Transverse colon (tissue), 4 donors: ENCODE measurements at regions not wholly inside any gene's neighbourhood (a gene's known extent, or its start where the extent isn't known, plus 50 kb on each side); places are given as distances from the start of the nearest gene placed in this dataset.

Experiments used
- DNase-seq: peaks from one replicate; pipeline ENCODE4 v3.0.0-alpha.2; 2019
- H3K27ac ChIP-seq, 4 donors: fragments of 200-600 bp; sonication (generic); 2 replicates each; pipeline ENCODE4 v1.5.1; 2016 to 2018; ENCODE audit warnings: inconsistent platforms in 4 of 4
- H3K27me3 ChIP-seq: fragments of 200-600 bp; sonication (generic); 2 replicates; pipeline ENCODE4 v1.5.1; 2017; ENCODE audit warnings: inconsistent platforms
- H3K36me3 ChIP-seq, 4 donors: fragments of 200-600 bp; sonication (generic); 2 replicates each; pipeline ENCODE4 v1.5.1; 2017 to 2019; ENCODE audit warnings: inconsistent platforms in 4 of 4
- H3K4me1 ChIP-seq, 4 donors: fragments of 200-600 bp; sonication (generic); 2 replicates each; pipeline ENCODE4 v1.5.1; 2017 to 2020; ENCODE audit warnings: inconsistent platforms in 4 of 4
- H3K4me3 ChIP-seq, 4 donors: fragments of 200-600 bp; sonication (generic); 1 replicate in 1 of 4; 2 replicates in 3 of 4; pipeline versions ENCODE4 v1.5.1 to v1.6.1; 2017 to 2019; ENCODE audit warnings: inconsistent platforms in 4 of 4
- H3K9me3 ChIP-seq, 2 donors: fragments of 200-600 bp; sonication (generic); 2 replicates each; pipeline ENCODE4 v1.5.1; 2017 to 2019; ENCODE audit warnings: inconsistent platforms in 2 of 2
- CTCF ChIP-seq, 5 experiments: fragments of 200-600 bp in 3 of 5; fragments of 450-650 bp in 2 of 5; sonication (generic) in 3 of 5; IDR thresholded peaks; 1 replicate in 2 of 5; 2 replicates in 3 of 5; pipeline ENCODE4 v1.5.1; 2016 to 2017; ENCODE audit warnings: antibody characterized with exemption in 5 of 5, inconsistent platforms in 3 of 5, mild to moderate bottlenecking in 2 of 5, moderate library complexity in 1 of 5
- EP300 ChIP-seq: sonication (generic); formaldehyde crosslinking; IDR thresholded peaks from one replicate; pipeline ENCODE4 v1.6.1; 2017; ENCODE audit warnings: antibody characterized with exemption, low read depth
- POLR2A ChIP-seq: fragments of 450-650 bp; IDR thresholded peaks from one replicate; pipeline ENCODE4 v1.6.1; 2016; ENCODE audit warnings: antibody characterized with exemption, mild to moderate bottlenecking, moderate library complexity
- POLR2AphosphoS5 ChIP-seq, 3 donors: sonication (generic); formaldehyde crosslinking; IDR thresholded peaks; one replicate each; pipeline ENCODE4 v1.6.1; 2016; ENCODE audit warnings: antibody characterized with exemption in 3 of 3
- WGBS, 2 donors: methylation state at CpG; one replicate each; pipeline ENCODE4 v1.1.5; 2018; ENCODE audit warnings: low coverage in 1 of 2; 5-methylcytosine and 5-hydroxymethylcytosine counted together
- in situ Hi-C, 4 donors: fragments of 200-750 bp; cut with MboI; loops; one replicate each; pipeline versions ENCODE4 v1.15.0 to v1.15.1; 2017; ENCODE audit warnings: low sequenced_read_pairs in 3 of 4, low pct_ligation_motif_present in 1 of 4, low pct_unique_long_range_greater_than_20kb in 1 of 4
- intact Hi-C: fragments of 100-400 bp; cut with DNase I; formaldehyde crosslinking; loops from one replicate; pipeline ENCODE4 v1.15.1; 2023; ENCODE audit warnings: low total_unique reads

- TF ChIP-seq POLR2A (no peak), EP300 (no peak), POLR2AphosphoS5 (IDR thresholded peaks at IDR 0.05) (no peak), CTCF (IDR thresholded peaks at IDR 0.05) (no peak)
- peaks cover 7 to 10% of the 10 kb centered on the region in 2 donors for H3K9me3 ChIP-seq
- no peaks in the 10 kb centered on the region for H3K36me3 ChIP-seq
- no peaks in the 10 kb centered on the region for H3K27me3 ChIP-seq
- 55% methylated on average over 2 of the region's 2 CpGs; no CpG with 5 or more reads in 1 of the 2 donors for WGBS, 2 donors
- H3K27ac ChIP-seq, result no peak overlapping the region
- H3K4me3 ChIP-seq, result no peak overlapping the region
- DNase-seq, result no peak
- in situ Hi-C loops (no loop called here), intact Hi-C loops (no loop called here)
- H3K4me1 ChIP-seq, result no peaks in the 10 kb centered on the region
Measured at GRCh38 chr2:117232305-117232704, 582.2 kb upstream of the DDX18 start.

- no peak for DNase-seq
- intact Hi-C loops, result no loop called here
- WGBS, 2 donors, result 80 to 87% methylated on average over 6 of the region's 6 CpGs
Measured at GRCh38 chr2:117257362-117257761, 557.1 kb upstream of the DDX18 start.

DNA sequence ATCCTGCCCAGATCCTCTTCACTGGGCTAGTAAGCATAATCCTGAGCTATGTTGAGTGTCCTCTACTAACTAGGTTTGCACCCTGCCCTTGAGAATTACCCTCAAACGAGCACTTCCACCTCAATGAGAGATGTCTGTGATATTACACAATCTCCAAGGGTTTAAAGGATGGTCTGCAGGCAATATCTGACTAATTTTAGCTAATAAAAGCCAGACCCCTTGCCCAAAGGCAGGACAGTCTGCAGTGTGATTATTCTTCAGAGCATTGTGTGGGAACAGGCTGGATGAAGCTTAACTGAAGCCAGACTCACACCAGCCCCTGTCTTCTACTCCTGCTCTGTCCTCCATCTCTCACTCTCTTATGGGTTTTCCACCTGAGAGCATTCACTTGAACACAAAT lies 544.9 kb upstream of the DDX18 start:
- DNase-seq, result no peak
- WGBS, 2 donors, result 20 to 30% methylated on average over 1 of the region's 1 CpG
- Histone ChIP-seq H3K9me3 (peaks cover 0 to 4% of the 10 kb centered on the region in 2 donors), H3K4me1 (no peaks in the 10 kb centered on the region), H3K36me3 (no peaks in the 10 kb centered on the region), H3K4me3 (no peak overlapping the region), H3K27me3 (no peaks in the 10 kb centered on the region), H3K27ac (no peak overlapping the region)
- intact Hi-C loops (no loop called here), in situ Hi-C loops (no loop called here)
- TF ChIP-seq POLR2AphosphoS5 (IDR thresholded peaks at IDR 0.05) (no peak), CTCF (IDR thresholded peaks at IDR 0.05) (no peak), EP300 (no peak)

More at GRCh38 chr2:117257362-117257761, 557.1 kb upstream of the DDX18 start:
- in situ Hi-C loops, result no loop called here
- Histone ChIP-seq H3K27me3 (no peaks in the 10 kb centered on the region), H3K4me3 (no peak overlapping the region), H3K9me3 (no peaks in the 10 kb centered on the region), H3K36me3 (no peaks in the 10 kb centered on the region), H3K4me1 (no peaks in the 10 kb centered on the region), H3K27ac (no peak overlapping the region)
- no peak for TF ChIP-seq CTCF (IDR thresholded peaks at IDR 0.05)
- no peak for TF ChIP-seq POLR2AphosphoS5 (IDR thresholded peaks at IDR 0.05)
- no peak for TF ChIP-seq POLR2A
- no peak for TF ChIP-seq EP300

GRCh38 chr2:117271631-117272030 lies 542.9 kb upstream of the DDX18 start:
- Histone ChIP-seq H3K9me3 (peaks cover 0 to 8% of the 10 kb centered on the region in 2 donors), H3K27me3 (no peaks in the 10 kb centered on the region), H3K4me1 (no peaks in the 10 kb centered on the region), H3K36me3 (no peaks in the 10 kb centered on the region), H3K4me3 (no peak overlapping the region), H3K27ac (no peak overlapping the region)
- no peak for DNase-seq
- 40% methylated on average over 1 of the region's 1 CpG for WGBS, 2 donors
- in situ Hi-C loops (no loop called here), intact Hi-C loops (no loop called here)
- no peak for TF ChIP-seq EP300
- no peak for TF ChIP-seq POLR2A
- no peak for TF ChIP-seq CTCF (IDR thresholded peaks at IDR 0.05)
- no peak for TF ChIP-seq POLR2AphosphoS5 (IDR thresholded peaks at IDR 0.05)
